WTC11 (cell line): ENCODE measurements at regions not wholly inside any gene's neighbourhood (a gene's known extent, or its start where the extent isn't known, plus 50 kb on each side); places are given as distances from the start of the nearest gene placed in this dataset.

Source experiments
- ATAC-seq: fragments of 200-7000 bp; cut with Tn5 transposase; 2 replicates; pipeline ENCODE4 v1.10.0; 2021; ENCODE audit warnings: mild to moderate bottlenecking, moderate library complexity
- CTCF ChIA-PET: fragments of 300-600 bp; sonication (Branson Sonifier 250); formaldehyde crosslinking; loops from one replicate; lab custom pipeline; 2021; ENCODE audit warnings: antibody characterized with exemption; lab: Charles Lee
- POLR2A ChIA-PET: fragments of 350-600 bp; sonication (Branson Sonifier 250); formaldehyde crosslinking; loops from one replicate; lab custom pipeline; 2021; ENCODE audit warnings: antibody characterized with exemption; lab: Charles Lee
- DNase-seq: peaks from one replicate; pipeline ENCODE4 v3.0.0; 2021; ENCODE audit warnings: low spot score
- H3K27ac Mint-ChIP-seq: 2 replicates; pipeline ENCODE4 v1.8.0; 2021; ENCODE audit warnings: mixed read lengths
- H3K27me3 Mint-ChIP-seq: 2 replicates; pipeline ENCODE4 v1.8.0; 2021; ENCODE audit warnings: low read depth, mild to moderate bottlenecking, moderate library complexity, mixed read lengths
- H3K36me3 Mint-ChIP-seq: 2 replicates; pipeline ENCODE4 v1.8.0; 2021; ENCODE audit warnings: mixed read lengths
- H3K4me1 Mint-ChIP-seq: 2 replicates; pipeline ENCODE4 v1.8.0; 2022; ENCODE audit warnings: mixed read lengths
- H3K4me3 Mint-ChIP-seq: 2 replicates; pipeline ENCODE4 v1.8.0; 2021; ENCODE audit warnings: mild to moderate bottlenecking, moderate library complexity, mixed read lengths
- H3K9me3 Mint-ChIP-seq: 2 replicates; pipeline ENCODE4 v1.8.0; 2021; ENCODE audit warnings: mixed read lengths
- AR ChIP-seq: fragments of 250-450 bp; sonication (Bioruptor Pico); IDR thresholded peaks from 2 replicates; pipeline ENCODE4 v1.9.0; 2021; ENCODE audit warnings: mild to moderate bottlenecking
- CREM ChIP-seq: sonication (generic); formaldehyde crosslinking; IDR thresholded peaks from 2 replicates; pipeline ENCODE4 v1.8.1; 2022; ENCODE audit warnings: mild to moderate bottlenecking, missing genetic modification reagents, moderate library complexity
- CTCF ChIP-seq: fragments of 200-600 bp; IDR thresholded peaks from 2 replicates; pipeline ENCODE4 v1.8.0; 2022; ENCODE audit warnings: antibody characterized with exemption
- ELF4 ChIP-seq: sonication (generic); formaldehyde crosslinking; IDR thresholded peaks from 2 replicates; pipeline ENCODE4 v1.8.1; 2022; ENCODE audit warnings: low read depth, mild to moderate bottlenecking, moderate library complexity, missing genetic modification reagents
- FOXJ3 ChIP-seq: sonication (generic); formaldehyde crosslinking; IDR thresholded peaks from 2 replicates; pipeline ENCODE4 v1.9.0; 2021; ENCODE audit warnings: missing genetic modification reagents, mild to moderate bottlenecking, borderline replicate concordance
- FOXK1 ChIP-seq: sonication (generic); formaldehyde crosslinking; IDR thresholded peaks from 2 replicates; pipeline ENCODE4 v1.8.0; 2022; ENCODE audit warnings: mild to moderate bottlenecking, moderate library complexity, missing genetic modification reagents
- NFATC4 ChIP-seq: fragments of 250-450 bp; sonication (Bioruptor Pico); IDR thresholded peaks from 2 replicates; pipeline ENCODE4 v1.9.0; 2021; ENCODE audit warnings: mild to moderate bottlenecking
- NFYB ChIP-seq: sonication (generic); formaldehyde crosslinking; conservative IDR thresholded peaks from 2 replicates; pipeline ENCODE4 v1.8.0; 2022; ENCODE audit warnings: low read depth, missing genetic modification reagents
- ZNF317 ChIP-seq: sonication (generic); formaldehyde crosslinking; IDR thresholded peaks from 2 replicates; pipeline ENCODE4 v1.8.1; 2023; ENCODE audit warnings: low read depth, mild to moderate bottlenecking, moderate library complexity, missing genetic modification reagents, borderline replicate concordance
- ZNF512 ChIP-seq: sonication (generic); formaldehyde crosslinking; IDR thresholded peaks from 2 replicates; pipeline ENCODE4 v1.8.1; 2022; ENCODE audit warnings: missing genetic modification reagents, borderline replicate concordance
- TF ChIP-seq, protein P1 (sequence below): sonication (generic); formaldehyde crosslinking; IDR thresholded peaks from 2 replicates; pipeline ENCODE4 v1.8.1; 2023; ENCODE audit warnings: mild to moderate bottlenecking, missing genetic modification reagents, borderline replicate concordance
- TF ChIP-seq, protein P2 (sequence below): sonication (generic); formaldehyde crosslinking; IDR thresholded peaks from 2 replicates; pipeline ENCODE4 v1.8.0; 2022; ENCODE audit warnings: mild to moderate bottlenecking, missing genetic modification reagents

DNA sequence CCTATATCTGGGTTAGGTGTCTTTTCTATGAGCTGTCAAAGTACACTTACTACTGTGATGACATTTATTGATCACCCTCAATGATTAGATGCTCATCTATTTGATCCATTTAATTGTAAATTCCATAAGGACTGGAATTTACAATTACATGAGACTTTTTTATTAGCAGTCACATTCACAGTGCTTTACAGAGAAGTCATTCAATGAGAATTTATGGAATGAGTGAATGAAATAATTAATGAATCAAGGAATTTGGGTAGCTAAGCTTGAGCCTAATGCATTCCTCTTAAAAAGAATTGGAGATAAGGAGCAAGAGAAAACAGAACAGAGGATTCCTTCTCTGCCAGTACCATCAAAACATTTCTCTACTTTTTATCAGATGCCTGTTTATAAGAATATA lies 1437.5 kb upstream of the CDH8 start:
- no peak overlapping the region for H3K4me3 Mint-ChIP-seq
- no peaks in the 10 kb centered on the region for H3K36me3 Mint-ChIP-seq
- TF ChIP-seq ELF4 (CRISPR knock-in tag): no peak
- no peak for TF ChIP-seq NFYB (CRISPR knock-in tag)
- TF ChIP-seq CREM: no peak
- TF ChIP-seq ZNF317 (CRISPR knock-in tag): no peak
- TF ChIP-seq ZNF512 (CRISPR knock-in tag): no peak
- TF ChIP-seq AR (CRISPR knock-in tag): no peak
- TF ChIP-seq NFATC4 (CRISPR knock-in tag): no peak
- no peak for TF ChIP-seq FOXK1 (CRISPR knock-in tag)
- ATAC-seq (no peak), DNase-seq (no peak)
- H3K27ac Mint-ChIP-seq: no peak overlapping the region
- ChIA-PET CTCF (interaction anchor here (1.4 kb wide), 1 partner anchor 13 kb away, joined by 8 read pairs; no protein-coding TSS in a partner anchor), POLR2A (no interaction called here)
- no peaks in the 10 kb centered on the region for H3K9me3 Mint-ChIP-seq
- H3K4me1 Mint-ChIP-seq: peaks cover 3% of the 10 kb centered on the region; the same call in 1 of the 2 replicates
- no peaks in the 10 kb centered on the region for H3K27me3 Mint-ChIP-seq

DNA sequence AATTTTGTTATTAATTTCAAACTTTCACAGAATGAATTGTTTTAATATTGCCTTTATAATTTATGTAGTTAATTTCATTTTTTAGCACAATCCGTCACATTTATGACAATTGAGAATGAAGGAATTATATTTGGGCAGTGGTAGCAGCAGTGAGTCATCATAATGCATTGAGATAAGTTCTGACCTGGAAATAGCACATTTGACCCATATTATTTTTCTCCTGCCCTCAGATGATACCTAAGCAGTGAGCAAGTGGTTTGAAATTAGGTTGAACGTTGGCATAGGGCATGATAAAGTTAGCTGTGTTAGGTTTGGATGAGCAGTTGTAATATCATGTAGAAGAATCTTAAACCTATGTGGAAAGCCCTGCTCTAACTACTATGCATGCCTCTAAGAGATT lies 1431.3 kb upstream of the CDH8 start:
- Mint-ChIP-seq H3K27ac (no peak overlapping the region), H3K4me3 (no peak overlapping the region), H3K36me3 (no peaks in the 10 kb centered on the region), H3K4me1 (no peaks in the 10 kb centered on the region), H3K27me3 (no peaks in the 10 kb centered on the region), H3K9me3 (no peaks in the 10 kb centered on the region)
- POLR2A ChIA-PET: no interaction called here
- no peak for DNase-seq
- TF ChIP-seq, protein P1, sequence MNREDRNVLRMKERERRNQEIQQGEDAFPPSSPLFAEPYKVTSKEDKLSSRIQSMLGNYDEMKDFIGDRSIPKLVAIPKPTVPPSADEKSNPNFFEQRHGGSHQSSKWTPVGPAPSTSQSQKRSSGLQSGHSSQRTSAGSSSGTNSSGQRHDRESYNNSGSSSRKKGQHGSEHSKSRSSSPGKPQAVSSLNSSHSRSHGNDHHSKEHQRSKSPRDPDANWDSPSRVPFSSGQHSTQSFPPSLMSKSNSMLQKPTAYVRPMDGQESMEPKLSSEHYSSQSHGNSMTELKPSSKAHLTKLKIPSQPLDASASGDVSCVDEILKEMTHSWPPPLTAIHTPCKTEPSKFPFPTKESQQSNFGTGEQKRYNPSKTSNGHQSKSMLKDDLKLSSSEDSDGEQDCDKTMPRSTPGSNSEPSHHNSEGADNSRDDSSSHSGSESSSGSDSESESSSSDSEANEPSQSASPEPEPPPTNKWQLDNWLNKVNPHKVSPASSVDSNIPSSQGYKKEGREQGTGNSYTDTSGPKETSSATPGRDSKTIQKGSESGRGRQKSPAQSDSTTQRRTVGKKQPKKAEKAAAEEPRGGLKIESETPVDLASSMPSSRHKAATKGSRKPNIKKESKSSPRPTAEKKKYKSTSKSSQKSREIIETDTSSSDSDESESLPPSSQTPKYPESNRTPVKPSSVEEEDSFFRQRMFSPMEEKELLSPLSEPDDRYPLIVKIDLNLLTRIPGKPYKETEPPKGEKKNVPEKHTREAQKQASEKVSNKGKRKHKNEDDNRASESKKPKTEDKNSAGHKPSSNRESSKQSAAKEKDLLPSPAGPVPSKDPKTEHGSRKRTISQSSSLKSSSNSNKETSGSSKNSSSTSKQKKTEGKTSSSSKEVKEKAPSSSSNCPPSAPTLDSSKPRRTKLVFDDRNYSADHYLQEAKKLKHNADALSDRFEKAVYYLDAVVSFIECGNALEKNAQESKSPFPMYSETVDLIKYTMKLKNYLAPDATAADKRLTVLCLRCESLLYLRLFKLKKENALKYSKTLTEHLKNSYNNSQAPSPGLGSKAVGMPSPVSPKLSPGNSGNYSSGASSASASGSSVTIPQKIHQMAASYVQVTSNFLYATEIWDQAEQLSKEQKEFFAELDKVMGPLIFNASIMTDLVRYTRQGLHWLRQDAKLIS (CRISPR knock-in tag): no peak
- no peak for TF ChIP-seq CTCF
- no peak for ATAC-seq
- CTCF ChIA-PET: no interaction called here

DNA sequence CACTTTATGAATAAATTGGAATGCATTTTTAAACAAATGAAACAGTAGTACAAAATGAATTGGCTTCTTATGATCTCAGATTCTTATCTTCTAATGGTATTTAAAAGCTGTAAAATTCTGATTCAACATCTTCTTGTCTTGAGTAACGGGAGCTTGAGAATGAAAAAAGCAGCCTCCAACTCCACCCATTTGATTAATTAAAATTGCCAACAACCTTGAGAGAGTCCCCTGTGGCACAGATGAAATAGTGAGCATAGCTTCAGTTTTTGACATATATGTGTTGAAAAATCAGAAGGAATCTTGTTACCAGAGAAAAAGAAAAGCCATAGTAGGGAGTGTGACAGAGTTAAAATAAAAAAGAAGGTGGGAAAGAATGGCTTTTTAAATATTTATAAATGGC lies 1426.1 kb upstream of the CDH8 start:
- no peaks in the 10 kb centered on the region for H3K27me3 Mint-ChIP-seq
- POLR2A ChIA-PET: no interaction called here
- H3K4me1 Mint-ChIP-seq: peaks cover 9% of the 10 kb centered on the region
- CTCF ChIA-PET: interaction anchor here (1.0 to 2.9 kb wide), 7 partner anchors 9 to 589 kb away, joined by 3 to 33 read pairs (median 4); no protein-coding TSS in a partner anchor
- no peaks in the 10 kb centered on the region for H3K36me3 Mint-ChIP-seq
- no peak overlapping the region for H3K4me3 Mint-ChIP-seq
- H3K27ac Mint-ChIP-seq: no peak overlapping the region
- no peaks in the 10 kb centered on the region for H3K9me3 Mint-ChIP-seq
- no peak for DNase-seq
- no peak for ATAC-seq
- TF ChIP-seq, protein P1 (CRISPR knock-in tag): no peak
- TF ChIP-seq, protein P2, sequence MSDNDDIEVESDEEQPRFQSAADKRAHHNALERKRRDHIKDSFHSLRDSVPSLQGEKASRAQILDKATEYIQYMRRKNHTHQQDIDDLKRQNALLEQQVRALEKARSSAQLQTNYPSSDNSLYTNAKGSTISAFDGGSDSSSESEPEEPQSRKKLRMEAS (CRISPR knock-in tag): no peak
- TF ChIP-seq AR (CRISPR knock-in tag) (no peak), FOXJ3 (CRISPR knock-in tag) (no peak)
